ENCODE measurements at regions not wholly inside any gene's neighbourhood (a gene's known extent, or its start where the extent isn't known, plus 50 kb on each side); places are given as distances from the start of the nearest gene placed in this dataset.

DNA sequence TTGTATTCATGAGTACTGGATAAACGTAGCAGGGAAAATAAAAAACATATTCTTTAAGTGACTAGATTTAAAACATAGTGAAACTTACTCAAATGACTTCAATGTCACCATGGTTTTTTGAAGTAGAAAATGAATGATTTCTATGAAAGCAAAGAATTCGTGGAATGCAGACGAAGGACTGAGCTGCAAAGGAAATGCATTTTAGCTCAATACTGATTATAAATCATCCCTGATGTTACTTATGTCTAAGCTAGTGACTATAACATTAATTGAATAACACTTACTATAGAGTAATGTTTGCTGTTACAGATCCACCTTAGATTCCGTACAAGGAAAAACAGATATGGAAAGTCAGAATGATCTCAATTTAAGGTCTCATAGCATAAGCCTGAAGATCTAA, 1257.7 kb upstream of the CDH2 start:
- no peaks in the 10 kb centered on the region for H3K4me1 ChIP-seq
- H3K27me3 ChIP-seq: no peaks in the 10 kb centered on the region
- TF ChIP-seq, protein P1, sequence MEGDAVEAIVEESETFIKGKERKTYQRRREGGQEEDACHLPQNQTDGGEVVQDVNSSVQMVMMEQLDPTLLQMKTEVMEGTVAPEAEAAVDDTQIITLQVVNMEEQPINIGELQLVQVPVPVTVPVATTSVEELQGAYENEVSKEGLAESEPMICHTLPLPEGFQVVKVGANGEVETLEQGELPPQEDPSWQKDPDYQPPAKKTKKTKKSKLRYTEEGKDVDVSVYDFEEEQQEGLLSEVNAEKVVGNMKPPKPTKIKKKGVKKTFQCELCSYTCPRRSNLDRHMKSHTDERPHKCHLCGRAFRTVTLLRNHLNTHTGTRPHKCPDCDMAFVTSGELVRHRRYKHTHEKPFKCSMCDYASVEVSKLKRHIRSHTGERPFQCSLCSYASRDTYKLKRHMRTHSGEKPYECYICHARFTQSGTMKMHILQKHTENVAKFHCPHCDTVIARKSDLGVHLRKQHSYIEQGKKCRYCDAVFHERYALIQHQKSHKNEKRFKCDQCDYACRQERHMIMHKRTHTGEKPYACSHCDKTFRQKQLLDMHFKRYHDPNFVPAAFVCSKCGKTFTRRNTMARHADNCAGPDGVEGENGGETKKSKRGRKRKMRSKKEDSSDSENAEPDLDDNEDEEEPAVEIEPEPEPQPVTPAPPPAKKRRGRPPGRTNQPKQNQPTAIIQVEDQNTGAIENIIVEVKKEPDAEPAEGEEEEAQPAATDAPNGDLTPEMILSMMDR (IDR thresholded peaks at IDR 0.05): no peak
- no peak for ATAC-seq
- H3K4me3 ChIP-seq: no peak overlapping the region
- H3K36me3 ChIP-seq: no peaks in the 10 kb centered on the region
- intact Hi-C loops (cut with DNase I): no loop called here
- no peak overlapping the region for H3K27ac ChIP-seq
- DNase-seq: no peak
- H3K9me3 ChIP-seq: peaks cover 6% of the 10 kb centered on the region

DNA sequence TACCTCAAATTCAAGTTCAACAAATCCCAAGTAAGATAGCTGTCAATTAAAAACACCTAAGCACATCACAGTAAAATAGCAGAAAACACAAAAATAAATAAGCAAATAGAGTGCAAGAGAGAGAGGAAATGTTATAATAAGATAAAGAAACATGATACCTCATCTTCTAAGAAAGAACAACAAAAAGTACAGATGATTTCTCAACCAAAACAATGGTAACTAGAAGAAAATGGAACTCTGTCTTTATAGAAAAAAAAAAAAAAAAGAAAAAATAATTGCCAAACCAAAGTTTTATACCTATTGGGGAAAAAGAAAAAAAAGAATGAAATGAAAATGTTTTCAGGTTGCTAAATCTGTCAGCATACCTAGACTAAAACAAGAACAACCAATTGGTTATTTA, 1253.5 kb upstream of the CDH2 start:
- ATAC-seq (no peak), DNase-seq (no peak)
- Histone ChIP-seq H3K9me3 (peaks cover 16% of the 10 kb centered on the region), H3K36me3 (no peaks in the 10 kb centered on the region), H3K4me3 (no peak overlapping the region), H3K27ac (no peak overlapping the region), H3K4me1 (no peaks in the 10 kb centered on the region), H3K27me3 (no peaks in the 10 kb centered on the region)
- TF ChIP-seq, protein P1 (IDR thresholded peaks at IDR 0.05): no peak
- intact Hi-C loops (cut with DNase I): no loop called here

GRCh38 chr18:29418136-29418535, 1241.2 kb upstream of the CDH2 start:
- intact Hi-C loops (cut with DNase I): no loop called here
- no peak overlapping the region for H3K27ac ChIP-seq
- no peaks in the 10 kb centered on the region for H3K9me3 ChIP-seq
- H3K4me1 ChIP-seq: no peaks in the 10 kb centered on the region
- DNase-seq: no peak
- ATAC-seq: no peak
- TF ChIP-seq, protein P1 (IDR thresholded peaks at IDR 0.05): no peak
- no peaks in the 10 kb centered on the region for H3K27me3 ChIP-seq
- no peaks in the 10 kb centered on the region for H3K36me3 ChIP-seq
- no peak overlapping the region for H3K4me3 ChIP-seq

GRCh38 chr18:29406996-29407395, 1230.1 kb upstream of the CDH2 start:
- no peaks in the 10 kb centered on the region for H3K9me3 ChIP-seq
- intact Hi-C loops (cut with DNase I): no loop called here
- TF ChIP-seq, protein P1 (IDR thresholded peaks at IDR 0.05): no peak
- H3K27me3 ChIP-seq: no peaks in the 10 kb centered on the region
- H3K4me3 ChIP-seq: no peak overlapping the region
- no peak overlapping the region for H3K27ac ChIP-seq
- DNase-seq (no peak), ATAC-seq (no peak)
- H3K36me3 ChIP-seq: no peaks in the 10 kb centered on the region
- H3K4me1 ChIP-seq: no peaks in the 10 kb centered on the region

DNA sequence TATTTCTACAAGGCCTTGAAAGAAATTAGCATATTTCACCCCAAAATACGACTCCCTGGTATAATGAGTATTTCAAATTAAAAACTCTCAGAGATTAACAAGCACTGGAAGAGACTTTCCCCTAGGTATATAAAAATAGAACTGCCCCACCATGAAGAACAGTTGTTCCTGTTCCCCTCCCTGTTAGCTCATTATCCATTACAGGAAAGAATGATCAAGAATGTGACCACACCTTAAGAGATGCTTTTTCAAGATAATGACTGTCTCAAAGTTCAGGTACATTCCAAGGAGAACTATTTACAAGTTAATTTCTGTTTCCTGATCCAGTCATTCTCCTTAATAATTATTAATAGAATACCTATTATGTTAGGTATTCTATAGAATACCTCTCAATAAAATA, 1220.6 kb upstream of the CDH2 start:
- Histone ChIP-seq H3K4me1 (no peaks in the 10 kb centered on the region), H3K27me3 (no peaks in the 10 kb centered on the region), H3K9me3 (no peaks in the 10 kb centered on the region), H3K4me3 (no peak overlapping the region), H3K36me3 (no peaks in the 10 kb centered on the region), H3K27ac (no peak overlapping the region)
- ATAC-seq: no peak
- intact Hi-C loops (cut with DNase I): no loop called here
- no peak for DNase-seq
- TF ChIP-seq, protein P1 (IDR thresholded peaks at IDR 0.05): no peak

Measured in upper lobe of right lung (tissue), 1 donor.